ENCODE measurements at regions not wholly inside any gene's neighbourhood (a gene's known extent, or its start where the extent isn't known, plus 50 kb on each side); places are given as distances from the start of the nearest gene placed in this dataset.

- no peak for DNase-seq (ENCODE audit: low read depth)
Observed at GRCh38 chr11:70865356-70865755, 387.0 kb downstream of the SHANK2 start.

GRCh38 chr11:70866834-70867233 lies 385.5 kb downstream of the SHANK2 start:
- DNase-seq (ENCODE audit: low read depth), result no peak

GRCh38 chr11:70867281-70868047 lies 384.9 kb downstream of the SHANK2 start:
- DNase-seq (ENCODE audit: low read depth), result no peak

- DNase-seq (ENCODE audit: low read depth), result no peak
Observed at GRCh38 chr11:70868341-70868885, 384.0 kb downstream of the SHANK2 start.

GRCh38 chr11:70869054-70869453 lies 383.3 kb downstream of the SHANK2 start:
- DNase-seq (ENCODE audit: low read depth), result no peak

- no peak for DNase-seq (ENCODE audit: low read depth)
Observed at GRCh38 chr11:70871881-70872280, 380.5 kb downstream of the SHANK2 start.

- DNase-seq (ENCODE audit: low read depth), result no peak
Observed at GRCh38 chr11:70872299-70872698, 380.1 kb downstream of the SHANK2 start.

GRCh38 chr11:70872955-70873735 lies 379.2 kb downstream of the SHANK2 start:
- no peak for DNase-seq (ENCODE audit: low read depth)

GRCh38 chr11:70873736-70874412 lies 378.5 kb downstream of the SHANK2 start:
- no peak for DNase-seq (ENCODE audit: low read depth)

- DNase-seq (ENCODE audit: low read depth), result no peak
Observed at GRCh38 chr11:70876685-70877084, 375.7 kb downstream of the SHANK2 start.

GRCh38 chr11:70877151-70877550 lies 375.2 kb downstream of the SHANK2 start:
- no peak for DNase-seq (ENCODE audit: low read depth)

- no peak for DNase-seq (ENCODE audit: low read depth)
Observed at GRCh38 chr11:70878366-70878765, 374.0 kb downstream of the SHANK2 start.

GRCh38 chr11:70879601-70880285 lies 372.6 kb downstream of the SHANK2 start:
- DNase-seq (ENCODE audit: low read depth), result no peak

GRCh38 chr11:70880416-70880815 lies 372.0 kb downstream of the SHANK2 start:
- no peak for DNase-seq (ENCODE audit: low read depth)

GRCh38 chr11:70881948-70882715 lies 370.2 kb downstream of the SHANK2 start:
- DNase-seq (ENCODE audit: low read depth), result no peak

GRCh38 chr11:70882716-70883085 lies 369.7 kb downstream of the SHANK2 start:
- no peak for DNase-seq (ENCODE audit: low read depth)

GRCh38 chr11:70883323-70883940 lies 368.9 kb downstream of the SHANK2 start:
- DNase-seq (ENCODE audit: low read depth), result no peak

- peak; percentile 1 for DNase-seq (ENCODE audit: low read depth)
Observed at GRCh38 chr11:70883973-70884623, 368.3 kb downstream of the SHANK2 start.

- no peak for DNase-seq (ENCODE audit: low read depth)
Observed at GRCh38 chr11:70885281-70886231, 366.8 kb downstream of the SHANK2 start.
